HG02884 (cell line): ENCODE measurements at regions not wholly inside any gene's neighbourhood (a gene's known extent, or its start where the extent isn't known, plus 50 kb on each side); places are given as distances from the start of the nearest gene placed in this dataset.
"Not testable (repeated sequence)": the region's sequence is repeated elsewhere in the genome, so short reads cannot be mapped to it uniquely, and the experiment has no call there.

Source experiments
- ATAC-seq: cut with Tn5 transposase; IDR thresholded peaks from one replicate; pipeline ENCODE4 v1.9.1; 2021; ENCODE audit warnings: mild to moderate bottlenecking, moderate library complexity; ENCODE audit not compliant: unreplicated experiment

GRCh38 chr2:188036786-188037185 lies 254.9 kb upstream of the GULP1 start:
- ATAC-seq: not testable (repeated sequence)

- no peak for ATAC-seq
These were observed 252.4 kb upstream of the GULP1 start for GRCh38 chr2:188039307-188039706.

GRCh38 chr2:188042412-188042811 lies 249.3 kb upstream of the GULP1 start:
- ATAC-seq: no peak

GRCh38 chr2:188045016-188045415 lies 246.7 kb upstream of the GULP1 start:
- no peak for ATAC-seq

- no peak for ATAC-seq
These were observed 245.2 kb upstream of the GULP1 start for GRCh38 chr2:188046437-188046836.

- ATAC-seq: no peak
These were observed 243.9 kb upstream of the GULP1 start for GRCh38 chr2:188047735-188048134.

GRCh38 chr2:188050726-188051125 lies 240.9 kb upstream of the GULP1 start:
- ATAC-seq: no peak

GRCh38 chr2:188051706-188052105 lies 240.0 kb upstream of the GULP1 start:
- no peak for ATAC-seq

GRCh38 chr2:188065386-188065785 lies 226.3 kb upstream of the GULP1 start:
- no peak for ATAC-seq

- no peak for ATAC-seq
These were observed 223.6 kb upstream of the GULP1 start for GRCh38 chr2:188068093-188068492.

GRCh38 chr2:188076149-188077056 lies 215.3 kb upstream of the GULP1 start:
- ATAC-seq: peak; percentile 90

- no peak for ATAC-seq
These were observed 213.9 kb upstream of the GULP1 start for GRCh38 chr2:188077757-188078156.

GRCh38 chr2:188078534-188078933 lies 213.1 kb upstream of the GULP1 start:
- ATAC-seq: no peak

- ATAC-seq: no peak
These were observed 212.5 kb upstream of the GULP1 start for GRCh38 chr2:188079196-188079595.

GRCh38 chr2:188085421-188085820 lies 206.3 kb upstream of the GULP1 start:
- ATAC-seq: no peak

- no peak for ATAC-seq
These were observed 201.8 kb upstream of the GULP1 start for GRCh38 chr2:188089901-188090300.

GRCh38 chr2:188091220-188091619 lies 200.5 kb upstream of the GULP1 start:
- no peak for ATAC-seq

GRCh38 chr2:188092734-188093133 lies 198.9 kb upstream of the GULP1 start:
- no peak for ATAC-seq

GRCh38 chr2:188096910-188097309 lies 194.8 kb upstream of the GULP1 start:
- ATAC-seq: no peak

- ATAC-seq: no peak
These were observed 188.8 kb upstream of the GULP1 start for GRCh38 chr2:188102881-188103280.

- ATAC-seq: no peak
These were observed 177.7 kb upstream of the GULP1 start for GRCh38 chr2:188114014-188114413.

GRCh38 chr2:188117706-188118105 lies 174.0 kb upstream of the GULP1 start:
- ATAC-seq: no peak

GRCh38 chr2:188118431-188118830 lies 173.2 kb upstream of the GULP1 start:
- no peak for ATAC-seq
